ENCODE measurements at regions not wholly inside any gene's neighbourhood (a gene's known extent, or its start where the extent isn't known, plus 50 kb on each side); places are given as distances from the start of the nearest gene placed in this dataset.

- Histone ChIP-seq H4K5ac (ENCODE audit: insufficient read length, low read depth, low read length) (no peak overlapping the region), H3K79me2 (ENCODE audit: control insufficient read depth in 1 of 2, insufficient read depth in 2 of 2, low read length in 2 of 2) (no peaks in the 10 kb centered on the region), H3K27ac (ENCODE audit: low read depth, low read length) (no peak overlapping the region), H3K23ac (ENCODE audit: insufficient read length) (no peak overlapping the region), H2AK5ac (ENCODE audit: low read depth, low read length) (no peak overlapping the region), H2BK12ac (ENCODE audit: low read depth, low read length) (no peak overlapping the region), H3K23me2 (ENCODE audit: low read depth, low read length) (no peaks in the 10 kb centered on the region), H3K27me3 (replicated peaks in 1 of 4; ENCODE audit: control insufficient read depth in 3 of 4, extremely low read depth in 1 of 4, insufficient read depth in 3 of 4, low read length in 3 of 4) (no peaks in the 10 kb centered on the region), H3K9me3 (ENCODE audit: insufficient read depth in 2 of 2, low read depth in 1 of 2, low read length in 1 of 2) (no peaks in the 10 kb centered on the region), H3K18ac (ENCODE audit: extremely low read depth, low read length) (no peak overlapping the region), H3K36me3 (ENCODE audit: control insufficient read depth in 2 of 4, insufficient read depth in 4 of 4, low read length in 3 of 4) (no peaks in the 10 kb centered on the region), H3K9ac (replicated peaks in 1 of 4; ENCODE audit: extremely low read depth in 1 of 4, low read depth in 3 of 4, low read length in 3 of 4) (no peak overlapping the region; a peak in 1 of 7 replicates), H3K4me1 (replicated peaks in 1 of 4; ENCODE audit: control insufficient read depth in 3 of 4, insufficient read depth in 4 of 4, low read length in 3 of 4) (peaks cover 0 to 9% (median 5%) of the 10 kb centered on the region in 4 experiments; a peak in 5 of 7 replicates), H2BK15ac (ENCODE audit: low read length) (no peak overlapping the region), H4K8ac (ENCODE audit: extremely low read depth, insufficient read depth, low read length) (no peak overlapping the region), H4K91ac (replicated peaks; ENCODE audit: insufficient read length, low read length) (no peak overlapping the region), H2AFZ (ENCODE audit: low read length) (0 out of 2 replicates have a peak overlapping the region, but pooled peaks have one; percentile 79), H3K4me3 (ENCODE audit: extremely low read depth in 1 of 4, insufficient read depth in 2 of 4, low read depth in 3 of 4, low read length in 4 of 4) (peak overlapping the region in 1 of 4 experiments; percentile 6; a peak in 1 of 8 replicates), H3K14ac (ENCODE audit: insufficient read length) (no peak overlapping the region), H3K56ac (replicated peaks; ENCODE audit: insufficient read length, low read depth, low read length) (no peak overlapping the region), H2BK20ac (ENCODE audit: low read length) (no peak overlapping the region), H3K4ac (replicated peaks; ENCODE audit: insufficient read length, low read depth, low read length) (no peak overlapping the region), H3K79me1 (ENCODE audit: low read depth, low read length) (no peaks in the 10 kb centered on the region), H4K20me1 (replicated peaks in 1 of 2; ENCODE audit: control insufficient read depth in 1 of 2, insufficient read depth in 2 of 2, low read length in 2 of 2) (no peaks in the 10 kb centered on the region), H3K4me2 (ENCODE audit: insufficient read depth in 1 of 2, low read depth in 2 of 2, low read length in 2 of 2) (peak overlapping the region; percentile 27 to 45), H2BK5ac (ENCODE audit: low read depth, low read length) (no peak overlapping the region), H2BK120ac (replicated peaks; ENCODE audit: low read depth, low read length) (no peak overlapping the region)
- CTCF ChIA-PET (ENCODE audit: partially characterized antibody): no interaction called here
- POLR2A ChIA-PET (ENCODE audit: partially characterized antibody): no interaction called here
- 36% methylated on average over 4 of the region's 4 CpGs; no CpG with 5 or more reads in 1 of the 2 experiments for WGBS, 2 experiments (ENCODE audit: extremely low coverage in 1 of 2, insufficient coverage in 1 of 2, insufficient read length in 1 of 2, insufficient replicate concordance in 2 of 2, low coverage in 1 of 2, low lambda C conversion rate in 2 of 2, missing lambda C conversion rate in 1 of 2)
- FAIRE-seq (peak; percentile 63), DNase-seq (ENCODE audit: low read depth in 1 of 2, low spot score in 2 of 2) (no peak)
- TF ChIP-seq NRF1 (IDR thresholded peaks at IDR 0.05; ENCODE audit: low read depth, low read length): no peak
- TF ChIP-seq POLR2A (IDR thresholded peaks at IDR 0.05; ENCODE audit: control extremely low read depth in 1 of 2, low read depth in 2 of 2, low read length in 2 of 2): no peak
- TF ChIP-seq TCF12 (IDR thresholded peaks at IDR 0.05; ENCODE audit: low read depth, low read length): no peak
- TF ChIP-seq, protein P1, sequence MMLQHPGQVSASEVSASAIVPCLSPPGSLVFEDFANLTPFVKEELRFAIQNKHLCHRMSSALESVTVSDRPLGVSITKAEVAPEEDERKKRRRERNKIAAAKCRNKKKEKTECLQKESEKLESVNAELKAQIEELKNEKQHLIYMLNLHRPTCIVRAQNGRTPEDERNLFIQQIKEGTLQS (IDR thresholded peaks at IDR 0.05; ENCODE audit: insufficient read depth, low read depth, low read length): no peak
- no peak for TF ChIP-seq CEBPB (IDR thresholded peaks at IDR 0.05; ENCODE audit: low read depth, low read length)
- TF ChIP-seq CTBP2 (IDR thresholded peaks at IDR 0.05; ENCODE audit: borderline replicate concordance, insufficient read depth, insufficient read length, low read length): no peak
- no peak for TF ChIP-seq JUND (IDR thresholded peaks at IDR 0.05; ENCODE audit: low read length)
- no peak for TF ChIP-seq CBX5 (IDR thresholded peaks at IDR 0.05; ENCODE audit: low read depth, low read length)
- no peak for TF ChIP-seq HDAC6 (IDR thresholded peaks at IDR 0.05; ENCODE audit: low read depth, low read length)
- no peak for TF ChIP-seq RXRA (IDR thresholded peaks at IDR 0.05; ENCODE audit: insufficient read depth, low read depth, low read length)
- no peak for TF ChIP-seq CREB1 (IDR thresholded peaks at IDR 0.05)
- TF ChIP-seq SIN3A (conservative IDR thresholded peaks at IDR 0.05 in 1 of 2, IDR thresholded peaks at IDR 0.05 in 1 of 2; ENCODE audit: low read depth in 1 of 2, low read length in 2 of 2): no peak
Observed at GRCh38 chr11:101336858-101337257, 207.2 kb upstream of the PGR start.
